ENCODE measurements at regions not wholly inside any gene's neighbourhood (a gene's known extent, or its start where the extent isn't known, plus 50 kb on each side); places are given as distances from the start of the nearest gene placed in this dataset.

- in situ Hi-C loops (cut with MboI; ENCODE audit: low pct_unique_long_range_greater_than_20kb, low sequenced_read_pairs, unreplicated experiment): no loop called here
- no peak for DNase-seq (ENCODE audit: low spot score)
- TF ChIP-seq CTCF (IDR thresholded peaks at IDR 0.05; ENCODE audit: extremely low read depth, insufficient read depth, missing control alignments): no peak
Measured at GRCh38 chr7:91407942-91408341, 143.7 kb downstream of the FZD1 start.

GRCh38 chr7:91408388-91409154 lies 144.3 kb downstream of the FZD1 start:
- DNase-seq (ENCODE audit: low spot score): no peak
- in situ Hi-C loops (cut with MboI; ENCODE audit: low pct_unique_long_range_greater_than_20kb, low sequenced_read_pairs, unreplicated experiment): no loop called here
- no peak for TF ChIP-seq CTCF (IDR thresholded peaks at IDR 0.05; ENCODE audit: extremely low read depth, insufficient read depth, missing control alignments)

GRCh38 chr7:91411060-91411459 lies 146.8 kb downstream of the FZD1 start:
- no peak for TF ChIP-seq CTCF (IDR thresholded peaks at IDR 0.05; ENCODE audit: extremely low read depth, insufficient read depth, missing control alignments)
- in situ Hi-C loops (cut with MboI; ENCODE audit: low pct_unique_long_range_greater_than_20kb, low sequenced_read_pairs, unreplicated experiment): no loop called here
- DNase-seq (ENCODE audit: low spot score): no peak

- in situ Hi-C loops (cut with MboI; ENCODE audit: low pct_unique_long_range_greater_than_20kb, low sequenced_read_pairs, unreplicated experiment): no loop called here
- TF ChIP-seq CTCF (IDR thresholded peaks at IDR 0.05; ENCODE audit: extremely low read depth, insufficient read depth, missing control alignments): no peak
Measured at GRCh38 chr7:91412298-91412697, 148.1 kb downstream of the FZD1 start.

GRCh38 chr7:91414734-91415133 lies 150.5 kb downstream of the FZD1 start:
- DNase-seq (ENCODE audit: low spot score): no peak
- no peak for TF ChIP-seq CTCF (IDR thresholded peaks at IDR 0.05; ENCODE audit: extremely low read depth, insufficient read depth, missing control alignments)
- in situ Hi-C loops (cut with MboI; ENCODE audit: low pct_unique_long_range_greater_than_20kb, low sequenced_read_pairs, unreplicated experiment): no loop called here

More at GRCh38 chr7:91412298-91412697, 148.1 kb downstream of the FZD1 start:
- DNase-seq (ENCODE audit: low spot score): no peak

- DNase-seq (ENCODE audit: low spot score): no peak
- no peak for TF ChIP-seq CTCF (IDR thresholded peaks at IDR 0.05; ENCODE audit: extremely low read depth, insufficient read depth, missing control alignments)
- in situ Hi-C loops (cut with MboI; ENCODE audit: low pct_unique_long_range_greater_than_20kb, low sequenced_read_pairs, unreplicated experiment): no loop called here
Measured at GRCh38 chr7:91416155-91416865, 152.1 kb downstream of the FZD1 start.
